NCI-H2081 treated with DMSO at 0.1 percent for 48 hours (cell line): ENCODE measurements at regions not wholly inside any gene's neighbourhood (a gene's known extent, or its start where the extent isn't known, plus 50 kb on each side); places are given as distances from the start of the nearest gene placed in this dataset.
"Not testable (repeated sequence)": the region's sequence is repeated elsewhere in the genome, so short reads cannot be mapped to it uniquely, and the experiment has no call there.

ENCODE experiments used
- DNase-seq: peaks from one replicate; lab custom pipeline; 2025; lab: John Stamatoyannopoulos, UW

GRCh38 chr14:55977392-55978150 lies 140.6 kb upstream of the PELI2 start:
- no peak for DNase-seq

- DNase-seq, result no peak
These were observed 139.1 kb upstream of the PELI2 start for GRCh38 chr14:55979096-55979495.

GRCh38 chr14:55979781-55980180 lies 138.4 kb upstream of the PELI2 start:
- no peak for DNase-seq

- no peak for DNase-seq
These were observed 137.2 kb upstream of the PELI2 start for GRCh38 chr14:55980970-55981369.

GRCh38 chr14:55986069-55986468 lies 132.1 kb upstream of the PELI2 start:
- no peak for DNase-seq

- DNase-seq, result no peak
These were observed 117.4 kb upstream of the PELI2 start for GRCh38 chr14:56000846-56001245.

GRCh38 chr14:56002342-56002741 lies 115.9 kb upstream of the PELI2 start:
- peak; percentile 84 for DNase-seq

GRCh38 chr14:56002876-56003625 lies 115.2 kb upstream of the PELI2 start:
- DNase-seq, result no peak

- no peak for DNase-seq
These were observed 113.9 kb upstream of the PELI2 start for GRCh38 chr14:56004323-56004722.

- DNase-seq, result no peak
These were observed 113.4 kb upstream of the PELI2 start for GRCh38 chr14:56004786-56005185.

- DNase-seq, result no peak
These were observed 112.8 kb upstream of the PELI2 start for GRCh38 chr14:56005191-56006053.

GRCh38 chr14:56007491-56007890 lies 110.7 kb upstream of the PELI2 start:
- DNase-seq, result not testable (repeated sequence)

GRCh38 chr14:56008150-56008549 lies 110.1 kb upstream of the PELI2 start:
- no peak for DNase-seq

GRCh38 chr14:56008661-56009060 lies 109.5 kb upstream of the PELI2 start:
- DNase-seq, result not testable (repeated sequence)

- DNase-seq, result no peak
These were observed 94.5 kb upstream of the PELI2 start for GRCh38 chr14:56023661-56024081.

- DNase-seq, result no peak
These were observed 93.0 kb upstream of the PELI2 start for GRCh38 chr14:56025191-56025590.

GRCh38 chr14:56026506-56026905 lies 91.7 kb upstream of the PELI2 start:
- DNase-seq, result no peak

GRCh38 chr14:56027421-56027820 lies 90.8 kb upstream of the PELI2 start:
- DNase-seq, result no peak

- no peak for DNase-seq
These were observed 90.1 kb upstream of the PELI2 start for GRCh38 chr14:56027916-56028712.

GRCh38 chr14:56036353-56036752 lies 81.9 kb upstream of the PELI2 start:
- no peak for DNase-seq

- no peak for DNase-seq
These were observed 78.1 kb upstream of the PELI2 start for GRCh38 chr14:56040121-56040520.

GRCh38 chr14:56044196-56044595 lies 74.0 kb upstream of the PELI2 start:
- DNase-seq, result no peak
